GM13977 (cell line): ENCODE measurements at regions not wholly inside any gene's neighbourhood (a gene's known extent, or its start where the extent isn't known, plus 50 kb on each side); places are given as distances from the start of the nearest gene placed in this dataset.

ENCODE experiments used
- DNase-seq: peaks from one replicate; pipeline ENCODE4 v3.0.0; 2012; ENCODE audit warnings: low spot score
- in situ Hi-C: fragments of 300-500 bp; cut with MboI; formaldehyde crosslinking; loops from one replicate; pipeline ENCODE4 v1.12.0; 2022; ENCODE audit warnings: low sequenced_read_pairs, low pct_unique_long_range_greater_than_20kb, mixed read lengths, inconsistent platforms; ENCODE audit not compliant: unreplicated experiment
- TF ChIP-seq, protein P1 (sequence below): IDR thresholded peaks from 2 replicates; pipeline ENCODE4 v1.5.1; 2012; ENCODE audit warnings: mild to moderate bottlenecking, control low read depth; ENCODE audit not compliant: insufficient read depth; ENCODE audit errors: extremely low read depth, missing control alignments

DNA sequence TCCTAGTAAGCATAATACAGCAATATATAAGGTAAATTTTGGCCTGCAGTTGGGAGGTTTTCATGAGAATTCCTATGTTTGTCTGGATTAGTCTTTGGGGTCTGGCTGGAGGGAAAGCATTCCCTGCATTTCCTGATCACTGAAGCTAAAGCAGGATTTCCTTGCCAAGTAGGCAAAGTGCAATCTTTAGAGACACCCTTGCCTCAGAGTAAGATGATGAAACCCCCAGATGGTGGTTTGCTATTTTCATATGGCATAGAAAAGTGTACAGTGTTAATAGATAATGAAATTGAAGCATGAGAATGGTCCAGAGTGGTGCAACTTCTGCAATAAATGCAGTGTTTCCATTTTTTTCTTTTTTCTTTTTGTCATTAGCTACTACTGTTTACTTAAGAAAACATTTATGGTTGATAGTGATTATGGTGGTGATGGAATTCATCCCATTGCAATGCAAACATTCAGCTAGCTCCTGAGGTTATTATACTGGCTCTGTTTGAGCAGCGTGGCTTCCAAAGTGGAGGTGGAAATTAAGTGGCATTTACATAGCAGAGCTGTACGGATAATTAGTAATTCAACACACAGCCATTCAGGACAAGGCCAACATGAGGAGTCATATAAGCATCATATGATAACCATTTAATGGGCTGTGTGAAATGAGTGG is 276.3 kb downstream of the DUSP6 start:
- in situ Hi-C loops: no loop called here
- TF ChIP-seq, protein P1, sequence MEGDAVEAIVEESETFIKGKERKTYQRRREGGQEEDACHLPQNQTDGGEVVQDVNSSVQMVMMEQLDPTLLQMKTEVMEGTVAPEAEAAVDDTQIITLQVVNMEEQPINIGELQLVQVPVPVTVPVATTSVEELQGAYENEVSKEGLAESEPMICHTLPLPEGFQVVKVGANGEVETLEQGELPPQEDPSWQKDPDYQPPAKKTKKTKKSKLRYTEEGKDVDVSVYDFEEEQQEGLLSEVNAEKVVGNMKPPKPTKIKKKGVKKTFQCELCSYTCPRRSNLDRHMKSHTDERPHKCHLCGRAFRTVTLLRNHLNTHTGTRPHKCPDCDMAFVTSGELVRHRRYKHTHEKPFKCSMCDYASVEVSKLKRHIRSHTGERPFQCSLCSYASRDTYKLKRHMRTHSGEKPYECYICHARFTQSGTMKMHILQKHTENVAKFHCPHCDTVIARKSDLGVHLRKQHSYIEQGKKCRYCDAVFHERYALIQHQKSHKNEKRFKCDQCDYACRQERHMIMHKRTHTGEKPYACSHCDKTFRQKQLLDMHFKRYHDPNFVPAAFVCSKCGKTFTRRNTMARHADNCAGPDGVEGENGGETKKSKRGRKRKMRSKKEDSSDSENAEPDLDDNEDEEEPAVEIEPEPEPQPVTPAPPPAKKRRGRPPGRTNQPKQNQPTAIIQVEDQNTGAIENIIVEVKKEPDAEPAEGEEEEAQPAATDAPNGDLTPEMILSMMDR: no peak
- DNase-seq: no peak

DNA sequence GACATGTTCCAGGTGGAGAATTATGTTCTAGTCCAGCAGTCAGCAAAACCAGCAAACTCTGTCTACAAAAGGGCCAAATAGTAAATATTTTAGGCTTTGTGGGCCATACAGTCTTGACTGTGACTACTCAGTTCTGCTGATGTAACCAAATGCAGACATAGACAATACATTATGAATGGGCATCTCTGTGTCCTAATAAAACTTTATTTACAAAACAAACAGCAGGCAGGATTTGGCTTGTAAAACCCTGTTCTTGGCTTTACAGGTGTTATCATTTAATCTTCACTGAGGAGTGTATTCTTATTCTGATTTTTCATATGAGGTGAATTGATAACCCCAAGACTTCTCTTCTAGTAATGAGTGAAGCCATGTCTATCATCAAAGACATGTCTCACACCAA is 278.6 kb downstream of the DUSP6 start:
- DNase-seq: no peak
- in situ Hi-C loops: no loop called here
- TF ChIP-seq, protein P1: no peak

DNA sequence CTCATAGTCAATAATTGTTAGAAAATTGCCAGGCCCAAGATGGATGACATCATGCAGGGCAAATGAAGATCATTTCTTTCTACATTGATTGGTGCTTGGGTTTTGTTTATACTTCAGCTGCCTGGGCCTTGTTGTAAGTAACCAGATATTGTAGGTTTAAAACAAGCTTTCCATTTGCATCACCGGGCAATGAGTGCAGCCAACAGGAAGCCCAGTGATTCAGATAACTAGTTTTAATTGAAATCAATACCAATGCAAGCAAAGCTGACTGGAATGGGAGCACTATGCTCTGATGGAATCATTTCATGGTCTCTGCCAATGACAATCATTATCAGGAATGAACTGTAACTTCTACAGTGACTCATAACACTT is 279.3 kb downstream of the DUSP6 start:
- in situ Hi-C loops: no loop called here
- no peak for DNase-seq
- TF ChIP-seq, protein P1: no peak

DNA sequence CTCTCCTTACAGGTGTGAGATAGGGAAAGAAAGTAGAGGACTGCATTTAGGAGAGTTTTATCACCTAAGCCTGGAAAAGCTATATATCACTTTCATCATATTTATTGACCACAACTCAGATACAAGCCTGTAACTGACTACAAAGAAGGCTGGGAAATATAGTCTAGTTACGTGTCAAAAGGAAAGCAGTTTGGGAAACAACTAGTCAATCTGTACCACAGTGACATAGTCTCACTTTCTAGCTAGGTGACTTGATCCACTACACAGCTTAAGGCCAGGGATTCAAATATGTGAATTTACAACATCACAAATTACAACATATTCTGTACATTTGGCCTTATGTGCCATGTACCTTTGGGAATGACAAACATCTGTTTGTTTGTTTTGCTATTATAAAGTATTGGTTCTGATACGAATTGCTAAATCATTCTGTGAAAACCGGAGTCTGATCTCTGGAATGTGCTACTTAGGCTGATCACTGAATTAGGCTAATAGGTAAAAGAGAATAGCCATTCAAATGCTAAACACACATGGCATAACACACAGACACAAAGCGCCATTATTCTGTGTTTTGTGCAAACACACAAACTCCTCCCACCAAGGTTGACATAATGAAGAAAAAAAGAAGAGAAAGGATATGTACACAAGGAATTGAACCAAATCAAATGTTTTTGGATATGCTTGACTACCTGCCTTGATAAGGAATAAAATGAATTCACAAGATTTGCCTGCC is 279.8 kb downstream of the DUSP6 start:
- in situ Hi-C loops: no loop called here
- TF ChIP-seq, protein P1: no peak
- no peak for DNase-seq

DNA sequence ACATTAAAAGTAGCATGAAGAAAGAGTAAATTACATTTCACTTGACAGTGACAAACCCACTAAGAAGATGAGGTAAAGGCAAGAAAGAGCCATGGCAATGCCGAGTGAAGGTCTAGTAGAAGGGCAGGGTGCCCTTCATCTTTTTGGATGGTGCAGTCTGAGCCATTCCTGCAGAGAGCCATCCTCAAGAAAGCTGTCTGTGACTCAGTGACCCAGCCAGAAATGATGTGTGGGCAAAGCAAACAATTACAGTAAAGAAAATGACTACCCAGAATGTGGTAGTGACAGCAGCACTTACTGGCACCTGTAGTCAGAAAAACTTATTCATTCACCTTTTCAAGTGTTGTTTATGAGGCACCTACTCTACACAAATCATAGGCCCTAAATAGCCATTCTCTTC is 281.7 kb downstream of the DUSP6 start:
- TF ChIP-seq, protein P1: no peak
- in situ Hi-C loops: no loop called here
- no peak for DNase-seq

DNA sequence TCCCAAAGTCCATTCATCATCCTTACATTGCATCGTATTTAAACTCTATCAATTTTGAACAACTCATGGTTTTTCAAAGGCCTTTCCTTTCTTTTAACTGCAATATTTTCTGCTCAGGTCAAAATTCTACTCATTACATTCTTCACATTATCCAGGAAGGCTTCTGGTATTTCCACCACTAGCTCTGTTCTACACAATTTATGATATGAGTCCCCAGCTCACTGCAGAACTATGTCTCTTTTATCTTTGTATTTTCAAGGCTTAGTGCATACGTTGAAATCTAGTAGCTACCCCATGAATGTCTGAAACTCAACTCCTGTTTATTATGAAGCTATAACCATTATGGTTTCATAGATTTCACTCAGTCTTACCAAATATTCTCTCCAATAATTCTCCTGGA is 282.9 kb downstream of the DUSP6 start:
- DNase-seq: no peak
- in situ Hi-C loops: no loop called here

More for the DNA sequence above, 282.9 kb downstream of the DUSP6 start:
- TF ChIP-seq, protein P1: no peak
